Suprapubic skin (tissue), 3 donors: ENCODE measurements at regions not wholly inside any gene's neighbourhood (a gene's known extent, or its start where the extent isn't known, plus 50 kb on each side); places are given as distances from the start of the nearest gene placed in this dataset.

Experiments
- CTCF ChIP-seq, 2 donors: fragments of 200-600 bp in 1 of 2; fragments of 450-650 bp in 1 of 2; sonication (generic) in 1 of 2; IDR thresholded peaks; one replicate each; pipeline ENCODE4 v1.5.1; 2016 to 2019; ENCODE audit warnings: antibody characterized with exemption in 2 of 2, mild to moderate bottlenecking in 1 of 2, moderate library complexity in 1 of 2
- EP300 ChIP-seq: sonication (generic); formaldehyde crosslinking; IDR thresholded peaks from one replicate; pipeline ENCODE4 v1.6.1; 2017; ENCODE audit warnings: antibody characterized with exemption
- POLR2A ChIP-seq, 2 donors: fragments of 450-650 bp; IDR thresholded peaks; one replicate each; pipeline ENCODE4 v1.6.1; 2017; ENCODE audit warnings: antibody characterized with exemption in 2 of 2, mild to moderate bottlenecking in 2 of 2, moderate library complexity in 2 of 2

GRCh38 chrX:45822124-45822523, 621.4 kb upstream of the DIPK2B start:
- no peak for TF ChIP-seq CTCF (IDR thresholded peaks at IDR 0.05)
- TF ChIP-seq POLR2A (IDR thresholded peaks at IDR 0.05), result no peak
- no peak for TF ChIP-seq EP300
